ENCODE measurements at regions not wholly inside any gene's neighbourhood (a gene's known extent, or its start where the extent isn't known, plus 50 kb on each side); places are given as distances from the start of the nearest gene placed in this dataset.

DNA sequence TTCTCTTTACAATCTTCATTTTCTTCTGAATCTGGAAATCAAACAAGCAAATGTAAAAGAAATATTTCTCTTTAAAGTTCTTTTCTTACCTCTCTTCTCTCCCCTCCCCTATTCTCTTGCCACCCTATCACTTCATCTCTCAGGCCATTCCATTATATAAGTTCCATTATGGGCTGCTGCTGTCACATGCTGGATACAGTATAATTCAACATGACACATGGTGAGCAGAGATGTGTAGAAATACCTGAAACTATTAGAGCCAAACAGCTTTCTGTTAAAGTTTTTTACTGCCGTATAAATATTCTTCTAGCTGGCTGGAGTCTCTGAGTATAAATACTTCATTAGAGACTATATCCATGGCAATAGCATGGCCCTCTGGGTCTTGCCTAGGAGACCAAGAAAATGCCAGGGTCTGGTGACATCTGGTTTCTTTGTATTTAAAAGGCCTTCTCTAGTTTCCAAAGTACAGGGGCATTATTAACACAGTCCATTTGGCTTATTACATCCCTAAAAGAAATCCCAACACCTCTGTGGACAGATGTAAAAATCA, 139.6 kb downstream of the TFAP2B start:
- TF ChIP-seq, protein P1, sequence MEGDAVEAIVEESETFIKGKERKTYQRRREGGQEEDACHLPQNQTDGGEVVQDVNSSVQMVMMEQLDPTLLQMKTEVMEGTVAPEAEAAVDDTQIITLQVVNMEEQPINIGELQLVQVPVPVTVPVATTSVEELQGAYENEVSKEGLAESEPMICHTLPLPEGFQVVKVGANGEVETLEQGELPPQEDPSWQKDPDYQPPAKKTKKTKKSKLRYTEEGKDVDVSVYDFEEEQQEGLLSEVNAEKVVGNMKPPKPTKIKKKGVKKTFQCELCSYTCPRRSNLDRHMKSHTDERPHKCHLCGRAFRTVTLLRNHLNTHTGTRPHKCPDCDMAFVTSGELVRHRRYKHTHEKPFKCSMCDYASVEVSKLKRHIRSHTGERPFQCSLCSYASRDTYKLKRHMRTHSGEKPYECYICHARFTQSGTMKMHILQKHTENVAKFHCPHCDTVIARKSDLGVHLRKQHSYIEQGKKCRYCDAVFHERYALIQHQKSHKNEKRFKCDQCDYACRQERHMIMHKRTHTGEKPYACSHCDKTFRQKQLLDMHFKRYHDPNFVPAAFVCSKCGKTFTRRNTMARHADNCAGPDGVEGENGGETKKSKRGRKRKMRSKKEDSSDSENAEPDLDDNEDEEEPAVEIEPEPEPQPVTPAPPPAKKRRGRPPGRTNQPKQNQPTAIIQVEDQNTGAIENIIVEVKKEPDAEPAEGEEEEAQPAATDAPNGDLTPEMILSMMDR (IDR thresholded peaks at IDR 0.05; ENCODE audit: borderline replicate concordance, extremely low read depth, insufficient read depth) = no peak
- no peak for FAIRE-seq

DNA sequence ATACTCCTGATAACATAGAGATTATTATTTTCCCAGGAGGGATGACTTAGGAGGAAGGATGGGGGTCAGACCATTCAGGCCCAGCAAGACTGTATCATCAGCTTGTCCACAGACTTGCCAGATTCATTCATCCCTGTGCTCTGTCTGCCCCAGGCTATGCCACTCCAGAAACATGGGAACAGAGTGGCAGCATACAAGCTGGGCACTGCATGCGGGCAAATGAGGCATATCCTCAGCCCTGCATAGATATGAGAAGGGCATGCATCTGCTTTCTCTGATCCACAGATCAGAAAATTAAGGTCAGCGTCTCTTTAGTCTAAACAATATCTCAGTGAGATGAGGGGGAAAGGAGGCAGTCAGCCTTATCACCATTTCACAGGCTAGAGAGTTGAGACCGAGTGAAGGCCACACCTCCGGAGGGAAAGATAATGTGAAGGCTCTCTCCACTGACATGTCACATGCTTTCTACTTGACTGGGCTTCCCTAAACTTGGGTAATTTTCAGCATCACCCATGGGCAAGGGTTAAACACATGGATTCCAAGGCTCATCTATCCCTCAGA, 140.5 kb downstream of the TFAP2B start:
- TF ChIP-seq, protein P1 (IDR thresholded peaks at IDR 0.05; ENCODE audit: borderline replicate concordance, extremely low read depth, insufficient read depth) = no peak
- Histone ChIP-seq H3K27me3 (ENCODE audit: control insufficient read depth, insufficient read depth, low read length) (no peaks in the 10 kb centered on the region), H3K36me3 (ENCODE audit: control insufficient read depth in 2 of 3, insufficient read depth in 3 of 3, low read length in 3 of 3) (no peaks in the 10 kb centered on the region), H3K4me1 (ENCODE audit: control insufficient read depth in 2 of 3, insufficient read depth in 2 of 3, low read depth in 1 of 3, low read length in 3 of 3) (no peaks in the 10 kb centered on the region), H3K9me3 (ENCODE audit: control insufficient read depth in 2 of 3, insufficient read depth in 1 of 3, low read length in 3 of 3) (no peaks in the 10 kb centered on the region), H3K4me3 (ENCODE audit: low read length in 3 of 3) (no peak overlapping the region), H3K27ac (ENCODE audit: low read depth in 2 of 2, low read length in 2 of 2) (no peak overlapping the region), H3K9ac (ENCODE audit: low read length in 3 of 3) (no peak overlapping the region)
- no peak for FAIRE-seq
- intact Hi-C loops (cut with DNase I) = no loop called here
- DNase-seq = no peak

More for the DNA sequence above, 139.6 kb downstream of the TFAP2B start:
- H3K4me3 ChIP-seq (ENCODE audit: low read length in 3 of 3) = no peak overlapping the region
- no peaks in the 10 kb centered on the region for H3K9me3 ChIP-seq (ENCODE audit: control insufficient read depth in 2 of 3, insufficient read depth in 1 of 3, low read length in 3 of 3)
- no peak overlapping the region for H3K9ac ChIP-seq (ENCODE audit: low read length in 3 of 3)
- H3K27ac ChIP-seq (ENCODE audit: low read depth in 2 of 2, low read length in 2 of 2) = no peak overlapping the region
- no peaks in the 10 kb centered on the region for H3K4me1 ChIP-seq (ENCODE audit: control insufficient read depth in 2 of 3, insufficient read depth in 2 of 3, low read depth in 1 of 3, low read length in 3 of 3)
- H3K27me3 ChIP-seq (ENCODE audit: control insufficient read depth, insufficient read depth, low read length) = no peaks in the 10 kb centered on the region
- no peaks in the 10 kb centered on the region for H3K36me3 ChIP-seq (ENCODE audit: control insufficient read depth in 2 of 3, insufficient read depth in 3 of 3, low read length in 3 of 3)
- intact Hi-C loops (cut with DNase I) = no loop called here
- peak in 2 of 5 donors; percentile 10 to 19 for DNase-seq

DNA sequence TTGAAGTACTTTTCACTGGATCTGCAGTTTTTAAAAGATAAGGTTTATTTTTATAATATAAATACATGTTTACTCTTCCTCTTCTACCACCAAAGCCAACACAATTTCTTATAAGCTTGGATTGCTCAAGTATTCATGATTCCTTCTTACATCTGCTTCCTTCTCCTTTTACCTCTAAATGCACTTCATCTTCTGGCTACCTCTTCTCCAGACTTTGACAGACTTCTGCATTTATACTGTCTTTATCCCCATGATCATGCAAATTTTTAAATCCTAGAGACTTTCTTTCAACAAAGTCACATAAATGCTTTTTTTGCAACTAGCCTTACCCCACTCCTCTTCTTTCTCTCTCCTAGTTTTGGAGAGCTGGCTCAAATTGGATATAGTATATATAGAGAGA, 142.9 kb downstream of the TFAP2B start:
- H3K27me3 ChIP-seq (ENCODE audit: control insufficient read depth, insufficient read depth, low read length) = no peaks in the 10 kb centered on the region
- no peak overlapping the region for H3K27ac ChIP-seq (ENCODE audit: low read depth in 2 of 2, low read length in 2 of 2)
- H3K4me1 ChIP-seq (ENCODE audit: control insufficient read depth in 2 of 3, insufficient read depth in 2 of 3, low read depth in 1 of 3, low read length in 3 of 3) = no peaks in the 10 kb centered on the region
- TF ChIP-seq, protein P1 (IDR thresholded peaks at IDR 0.05; ENCODE audit: borderline replicate concordance, extremely low read depth, insufficient read depth) = no peak
- no peaks in the 10 kb centered on the region for H3K9me3 ChIP-seq (ENCODE audit: control insufficient read depth in 2 of 3, insufficient read depth in 1 of 3, low read length in 3 of 3)
- FAIRE-seq (no peak), DNase-seq (no peak)
- H3K4me3 ChIP-seq (ENCODE audit: low read length in 3 of 3) = no peak overlapping the region
- intact Hi-C loops (cut with DNase I) = no loop called here
- H3K9ac ChIP-seq (ENCODE audit: low read length in 3 of 3) = no peak overlapping the region
- no peaks in the 10 kb centered on the region for H3K36me3 ChIP-seq (ENCODE audit: control insufficient read depth in 2 of 3, insufficient read depth in 3 of 3, low read length in 3 of 3)

Data from kidney (tissue), 13 donors.